Left kidney (tissue), 1 donor: ENCODE measurements at regions not wholly inside any gene's neighbourhood (a gene's known extent, or its start where the extent isn't known, plus 50 kb on each side); places are given as distances from the start of the nearest gene placed in this dataset.
A peak's percentile ranks its signal among the peaks of the same experiment; 100 is the strongest.

Source experiments
- DNase-seq: peaks from one replicate; pipeline ENCODE4 v3.0.0-alpha.2; 2013

GRCh38 chr14:87522575-87522974, 470.4 kb downstream of the GALC start:
- DNase-seq = no peak

GRCh38 chr14:87508333-87508732, 484.6 kb downstream of the GALC start:
- DNase-seq = no peak

DNA sequence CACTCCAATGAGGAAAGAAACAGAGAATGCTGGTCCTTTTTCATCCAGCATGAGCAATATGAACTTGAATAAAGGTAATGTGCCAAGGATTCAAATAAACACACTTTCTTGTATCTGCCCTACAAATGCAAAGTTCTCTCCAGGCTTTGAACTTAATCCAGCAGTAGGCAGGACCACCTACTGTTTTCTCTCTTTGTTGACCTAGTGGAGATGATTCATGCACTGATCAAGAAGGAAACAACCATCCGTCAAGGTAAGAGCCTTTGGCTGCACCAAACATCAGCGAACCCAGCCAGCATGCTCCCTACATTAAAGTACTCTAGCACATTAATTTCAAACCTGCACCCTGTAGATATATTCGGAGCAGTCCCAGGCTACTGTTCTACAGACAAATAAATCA, 489.3 kb downstream of the GALC start:
- DNase-seq = no peak

DNA sequence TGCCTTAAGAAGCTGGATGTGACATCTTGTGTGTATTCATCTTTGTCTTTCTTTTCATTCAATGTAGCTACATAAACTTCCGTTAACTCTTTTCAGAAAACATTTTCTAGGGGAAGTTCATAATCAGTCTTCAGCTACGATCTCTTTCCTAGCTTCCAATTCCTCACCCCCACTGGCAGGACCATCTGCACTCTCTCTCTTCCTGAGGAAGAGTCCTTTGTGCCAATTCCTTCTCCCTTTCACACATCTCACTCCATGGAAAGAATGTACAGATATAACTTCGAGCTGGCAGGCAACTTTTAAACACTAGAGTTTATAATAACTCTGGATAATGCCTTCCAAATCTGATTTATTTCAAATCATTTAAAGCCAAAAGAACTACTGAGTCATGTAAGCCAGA, 495.7 kb downstream of the GALC start:
- DNase-seq = no peak

DNA sequence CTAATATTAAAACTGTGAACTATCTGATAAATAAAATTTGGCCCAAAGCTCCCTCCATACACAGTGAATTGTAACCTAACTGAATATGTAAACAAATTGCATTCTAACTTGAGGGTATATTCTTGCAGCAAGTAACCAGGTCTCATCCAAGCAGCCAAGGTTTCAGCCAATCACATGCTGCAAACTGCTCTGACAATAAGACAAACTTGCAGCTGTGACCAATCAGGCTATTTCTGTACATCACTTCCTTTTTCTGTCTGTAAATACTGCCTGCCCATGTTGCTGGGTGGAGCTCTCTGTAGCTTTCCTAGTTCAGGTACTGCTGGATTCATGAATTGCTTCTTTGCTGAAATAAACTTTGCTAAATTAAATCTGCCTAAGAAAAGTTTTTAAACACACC, 499.0 kb downstream of the GALC start:
- DNase-seq = no peak

GRCh38 chr14:87492561-87492960, 500.4 kb downstream of the GALC start:
- no peak for DNase-seq

GRCh38 chr14:87491816-87492215, 501.2 kb downstream of the GALC start:
- DNase-seq = no peak

GRCh38 chr14:87489196-87489819, 503.7 kb downstream of the GALC start:
- DNase-seq = no peak

GRCh38 chr14:87483271-87484260, 509.4 kb downstream of the GALC start:
- DNase-seq = peak; percentile 1

GRCh38 chr14:87468531-87468930, 524.5 kb downstream of the GALC start:
- DNase-seq = no peak

GRCh38 chr14:87467578-87467977, 525.4 kb downstream of the GALC start:
- no peak for DNase-seq

DNA sequence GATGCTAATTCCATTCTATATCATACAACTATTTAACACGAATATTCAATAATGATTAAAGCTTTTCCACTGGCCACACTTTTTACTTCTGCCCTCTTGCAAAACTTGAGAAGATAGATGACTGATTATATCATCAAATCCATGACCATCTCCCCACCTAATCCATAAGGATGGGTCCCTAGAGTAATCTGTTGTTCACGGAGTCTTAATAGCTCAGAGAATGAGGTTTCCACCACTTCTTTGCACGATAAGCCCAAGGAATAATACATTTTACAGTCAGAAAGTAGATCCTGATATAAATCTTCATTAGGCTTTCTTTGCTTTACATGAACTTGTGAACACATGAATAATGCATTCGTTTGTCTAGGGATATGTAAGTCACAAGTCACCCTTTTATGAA, 527.2 kb downstream of the GALC start:
- no peak for DNase-seq

DNA sequence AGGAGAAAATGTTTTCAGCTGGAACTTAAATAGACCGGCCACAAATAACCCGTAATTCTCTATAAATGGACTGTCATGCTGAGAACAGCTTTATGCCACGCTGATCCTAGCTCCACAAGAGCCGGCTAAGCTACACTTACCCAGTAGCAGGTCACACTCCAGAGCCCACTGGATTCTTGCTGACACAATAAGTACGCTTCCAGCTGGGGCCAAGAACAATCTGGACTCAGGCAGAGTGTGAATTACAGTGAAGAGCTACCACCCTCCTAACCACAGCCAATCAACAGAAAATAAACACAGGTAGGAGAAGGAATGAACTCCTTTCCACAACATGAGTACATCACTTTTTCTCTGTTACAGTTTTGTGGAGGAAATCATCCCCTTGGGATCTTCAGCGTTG, 531.3 kb downstream of the GALC start:
- DNase-seq = peak; percentile 32

GRCh38 chr14:87457720-87458119, 535.3 kb downstream of the GALC start:
- DNase-seq = no peak

- DNase-seq = no peak
Measured at GRCh38 chr14:87450193-87450592, 542.8 kb downstream of the GALC start.

DNA sequence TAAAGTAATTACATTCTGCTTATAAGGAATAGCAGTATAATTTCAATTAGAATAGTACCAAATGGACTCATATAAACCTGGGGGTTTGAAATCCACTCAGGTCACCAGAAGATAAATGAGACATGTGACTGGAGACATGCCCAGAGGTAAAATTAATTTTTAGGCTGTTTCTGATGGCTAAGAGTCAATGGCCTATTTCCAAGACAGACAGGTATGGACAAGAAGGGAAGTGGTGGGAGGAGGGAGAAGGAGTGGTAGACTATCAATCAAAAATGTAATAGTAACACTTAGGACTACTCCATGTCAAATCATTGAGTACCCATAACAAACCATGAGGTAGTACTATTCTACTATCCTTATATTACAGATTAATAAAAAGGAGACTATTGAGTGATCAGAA, 544.0 kb downstream of the GALC start:
- DNase-seq = no peak

- no peak for DNase-seq
Measured at GRCh38 chr14:87443787-87444186, 549.2 kb downstream of the GALC start.

- DNase-seq = no peak
Measured at GRCh38 chr14:87443039-87443438, 549.9 kb downstream of the GALC start.

- no peak for DNase-seq
Measured at GRCh38 chr14:87437158-87437557, 555.8 kb downstream of the GALC start.

DNA sequence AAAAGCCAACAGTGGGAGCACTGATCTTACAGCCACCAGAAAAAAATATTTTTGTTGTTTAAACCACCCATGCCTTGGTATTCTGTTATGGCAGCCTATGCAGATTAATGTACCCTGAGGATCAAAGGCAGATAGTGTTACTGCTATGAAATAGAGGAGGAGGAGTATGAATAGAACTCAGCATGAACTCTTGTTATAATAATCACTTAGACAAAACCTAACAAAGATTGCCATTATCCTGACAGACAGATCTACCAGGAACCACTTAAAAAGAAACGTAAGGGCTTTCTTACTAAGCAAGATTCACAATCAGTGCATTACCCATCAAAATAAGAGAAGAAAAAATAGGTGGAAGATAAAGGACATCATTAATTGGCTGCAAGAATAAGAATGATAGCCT, 558.3 kb downstream of the GALC start:
- DNase-seq = no peak

DNA sequence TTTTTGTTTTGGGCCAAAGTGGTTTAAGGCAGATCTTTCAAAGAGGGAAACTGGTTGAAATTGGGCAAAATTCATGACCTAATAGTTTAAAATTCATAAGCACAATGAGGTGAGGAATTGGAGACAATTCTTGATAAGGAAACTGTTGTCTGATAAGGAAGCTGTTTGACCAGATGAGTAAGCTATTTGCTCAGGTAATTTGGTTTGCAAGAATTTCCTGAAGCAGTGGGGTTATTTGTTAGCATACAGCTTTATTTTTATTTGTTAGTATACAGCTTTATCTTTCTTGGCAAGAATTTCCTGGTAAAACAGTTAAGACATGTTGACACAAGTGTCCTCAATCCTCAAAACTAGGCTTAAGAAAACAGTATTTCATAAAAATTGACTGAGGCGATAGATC, 559.0 kb downstream of the GALC start:
- no peak for DNase-seq

GRCh38 chr14:87432698-87433097, 560.3 kb downstream of the GALC start:
- DNase-seq = no peak

GRCh38 chr14:87430810-87431209, 562.2 kb downstream of the GALC start:
- DNase-seq = no peak

DNA sequence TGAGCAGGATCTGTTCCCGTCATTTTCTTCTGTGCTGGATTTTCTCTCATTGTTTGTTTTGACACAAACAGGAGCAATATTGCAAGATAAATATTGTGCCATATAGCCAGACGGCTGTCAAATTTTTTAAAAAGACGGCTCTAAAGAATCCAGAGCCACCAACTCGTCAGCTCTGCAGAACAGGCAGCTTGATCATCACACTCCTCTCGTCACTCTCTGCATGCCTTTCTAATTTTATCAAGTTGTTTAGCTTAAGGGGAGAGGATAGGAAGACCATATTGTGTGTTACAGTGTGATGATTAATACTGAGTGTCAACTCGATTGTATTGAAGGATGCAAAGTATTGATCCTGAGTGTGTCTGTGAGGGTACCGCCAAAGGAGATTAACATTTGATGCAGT, 562.8 kb downstream of the GALC start:
- DNase-seq = no peak
